PC-9 (cell line): ENCODE measurements at regions not wholly inside any gene's neighbourhood (a gene's known extent, or its start where the extent isn't known, plus 50 kb on each side); places are given as distances from the start of the nearest gene placed in this dataset.

Experiments used
- CTCF ChIP-seq: fragments of 200-600 bp; sonication (generic); conservative IDR thresholded peaks from 2 replicates; pipeline ENCODE4 v1.6.1; 2017; ENCODE audit warnings: mixed run types, antibody characterized with exemption, mild to moderate bottlenecking, moderate library complexity
- EZH2 ChIP-seq: fragments of 200-600 bp; sonication (generic); IDR thresholded peaks from 2 replicates; pipeline ENCODE4 v1.8.0; 2017; ENCODE audit warnings: antibody characterized with exemption, low read depth

- TF ChIP-seq CTCF = no peak
- no peak for TF ChIP-seq EZH2
Observed at GRCh38 chr3:135382188-135382587, 583.3 kb upstream of the PPP2R3A start.
